SIG-M5 (cell line): ENCODE measurements at regions not wholly inside any gene's neighbourhood (a gene's known extent, or its start where the extent isn't known, plus 50 kb on each side); places are given as distances from the start of the nearest gene placed in this dataset.

Source experiments
- DNase-seq: peaks from one replicate; lab custom pipeline; 2025; lab: John Stamatoyannopoulos, UW

DNA sequence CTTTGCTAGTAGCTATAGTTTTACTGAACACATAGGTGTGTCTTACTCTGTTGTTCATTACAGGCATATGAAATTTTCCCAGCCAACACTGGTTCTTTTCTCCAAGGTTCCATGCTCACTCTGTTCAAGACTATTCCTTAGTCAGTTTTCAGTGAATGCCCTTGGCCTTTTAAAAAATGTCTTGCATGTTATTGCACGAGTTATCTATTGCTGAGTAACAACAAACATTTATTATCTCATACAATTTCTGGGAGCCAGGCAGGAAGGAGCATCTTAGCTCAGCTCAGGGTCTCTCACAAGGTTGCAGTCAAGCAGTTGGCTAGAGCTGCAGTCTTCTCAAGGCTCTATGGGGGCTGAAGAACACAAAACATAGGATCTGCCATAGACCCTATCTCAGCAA, 223.5 kb downstream of the BTG1 start:
- no peak for DNase-seq

- no peak for DNase-seq
These were observed 224.1 kb downstream of the BTG1 start for GRCh38 chr12:91921555-91921954.

DNA sequence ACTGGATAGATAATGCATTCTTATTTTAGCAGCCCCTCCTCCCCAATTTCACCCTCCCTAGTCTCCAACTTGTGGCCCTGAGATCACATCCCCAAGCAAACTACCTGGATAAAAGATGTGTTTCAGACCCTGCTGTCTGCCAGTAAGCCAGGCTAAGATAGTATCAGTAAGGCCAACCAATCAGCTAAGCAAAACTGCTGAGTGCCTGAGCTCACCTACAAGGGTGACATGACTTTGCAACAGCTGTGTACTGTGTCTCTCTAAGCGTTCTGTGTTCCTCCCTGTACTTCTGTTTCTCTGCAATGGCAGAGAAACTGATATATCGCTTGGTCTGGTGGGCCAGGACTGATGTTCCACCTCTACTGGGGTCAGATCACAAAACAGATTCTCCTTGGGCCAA, 224.9 kb downstream of the BTG1 start:
- DNase-seq, result no peak

DNA sequence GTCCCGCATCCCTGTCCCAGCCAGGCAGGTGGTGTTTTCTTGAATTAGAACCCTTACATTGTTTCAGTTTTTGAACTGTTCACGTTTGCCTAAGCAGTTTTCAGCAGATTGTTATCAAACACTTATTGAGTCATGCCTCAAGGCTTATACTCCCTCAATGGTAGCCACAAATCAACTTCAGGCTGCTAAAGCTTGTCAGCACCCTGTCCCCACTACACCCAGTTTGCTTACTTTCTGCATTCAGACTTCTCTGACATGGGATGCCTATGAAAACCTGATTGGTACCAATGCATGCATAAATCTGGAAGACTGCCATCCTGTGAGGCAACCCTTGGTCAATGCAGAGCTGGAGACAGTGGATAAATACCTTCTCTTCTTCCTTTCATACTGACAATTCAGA, 225.4 kb downstream of the BTG1 start:
- DNase-seq, result no peak

GRCh38 chr12:91918431-91918830, 227.2 kb downstream of the BTG1 start:
- no peak for DNase-seq

GRCh38 chr12:91914701-91915100, 230.9 kb downstream of the BTG1 start:
- no peak for DNase-seq

DNA sequence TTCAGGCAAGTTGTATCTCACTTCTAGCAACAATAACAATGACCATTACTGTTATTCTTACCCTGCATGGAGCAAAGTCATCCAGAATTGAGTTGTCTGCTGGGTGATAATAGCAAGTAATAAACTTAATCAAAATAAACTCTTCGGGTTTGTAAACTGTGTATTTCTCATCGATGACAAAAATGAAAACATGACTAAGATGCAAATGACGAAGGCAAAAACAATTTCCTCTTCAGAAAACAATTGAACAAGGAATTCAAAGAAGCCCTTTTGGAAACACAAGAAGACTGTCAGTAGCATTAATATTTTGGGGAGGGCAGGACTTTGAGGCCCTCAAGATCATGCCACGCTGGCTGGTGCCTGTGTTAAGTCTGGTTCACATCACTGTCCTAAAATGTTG, 232.0 kb downstream of the BTG1 start:
- no peak for DNase-seq

- DNase-seq, result no peak
These were observed 232.5 kb downstream of the BTG1 start for GRCh38 chr12:91913124-91913523.

GRCh38 chr12:91912178-91912577, 233.5 kb downstream of the BTG1 start:
- DNase-seq, result no peak

DNA sequence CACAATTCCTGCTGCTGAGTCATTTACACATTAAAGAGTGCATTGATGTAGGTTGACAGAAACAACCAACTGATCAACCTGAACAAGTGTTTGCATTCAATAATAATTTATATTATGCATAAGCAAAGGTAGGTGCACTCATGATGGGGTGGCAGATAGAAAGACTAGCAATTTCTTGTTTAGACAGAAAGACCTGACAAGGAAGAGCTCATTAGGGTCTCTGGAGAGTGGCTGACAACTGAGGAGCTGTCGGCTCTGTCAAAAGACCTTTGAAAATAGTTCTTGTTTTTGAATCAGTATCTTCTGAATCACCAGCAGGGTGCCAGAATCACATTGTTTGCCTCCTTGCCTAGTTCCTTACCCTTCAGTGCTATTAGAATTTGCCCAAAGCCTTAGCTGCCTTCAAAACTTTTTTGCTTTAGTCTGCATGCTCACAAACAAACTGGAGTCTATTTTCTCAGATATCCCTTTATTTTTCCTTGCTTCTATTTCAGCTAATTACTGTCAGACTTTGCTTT, 234.7 kb downstream of the BTG1 start:
- no peak for DNase-seq

DNA sequence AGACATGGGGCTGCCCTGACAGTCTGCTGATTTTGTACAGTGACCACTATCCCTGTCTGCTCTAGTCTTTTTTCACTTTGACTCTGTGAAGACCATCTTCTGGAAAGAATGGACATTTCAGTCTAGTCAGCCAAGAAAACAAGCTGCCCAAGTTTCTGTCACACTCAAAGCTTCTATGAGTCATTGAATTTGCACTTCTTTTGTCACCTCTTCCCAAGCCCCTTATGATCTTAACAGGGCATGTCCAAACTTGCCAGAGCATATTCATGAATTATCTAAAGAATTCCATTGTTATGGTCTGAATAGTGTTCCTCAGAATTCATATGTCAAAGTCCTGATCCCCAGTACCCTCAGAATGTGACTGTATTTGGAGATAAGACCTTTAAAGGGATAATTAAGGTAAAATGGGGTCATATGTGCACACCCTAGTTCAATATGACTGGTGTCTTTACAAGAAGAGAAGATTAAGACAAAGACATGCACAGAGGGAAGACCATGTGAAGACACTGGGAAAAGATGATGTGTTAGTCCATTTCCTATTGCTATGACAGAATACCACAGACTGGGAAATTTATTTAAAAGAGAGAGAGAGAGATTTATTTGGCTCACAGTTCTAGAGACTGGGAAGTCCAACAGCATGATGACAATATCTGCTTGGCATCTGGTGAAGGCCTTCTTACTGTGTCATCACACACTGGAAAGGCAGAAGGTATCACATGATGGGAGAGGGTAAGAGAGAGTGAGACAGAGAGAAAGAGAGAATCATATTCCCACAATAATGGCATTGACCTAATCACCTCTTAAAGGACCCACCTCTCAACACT, 242.6 kb downstream of the BTG1 start:
- DNase-seq, result no peak

DNA sequence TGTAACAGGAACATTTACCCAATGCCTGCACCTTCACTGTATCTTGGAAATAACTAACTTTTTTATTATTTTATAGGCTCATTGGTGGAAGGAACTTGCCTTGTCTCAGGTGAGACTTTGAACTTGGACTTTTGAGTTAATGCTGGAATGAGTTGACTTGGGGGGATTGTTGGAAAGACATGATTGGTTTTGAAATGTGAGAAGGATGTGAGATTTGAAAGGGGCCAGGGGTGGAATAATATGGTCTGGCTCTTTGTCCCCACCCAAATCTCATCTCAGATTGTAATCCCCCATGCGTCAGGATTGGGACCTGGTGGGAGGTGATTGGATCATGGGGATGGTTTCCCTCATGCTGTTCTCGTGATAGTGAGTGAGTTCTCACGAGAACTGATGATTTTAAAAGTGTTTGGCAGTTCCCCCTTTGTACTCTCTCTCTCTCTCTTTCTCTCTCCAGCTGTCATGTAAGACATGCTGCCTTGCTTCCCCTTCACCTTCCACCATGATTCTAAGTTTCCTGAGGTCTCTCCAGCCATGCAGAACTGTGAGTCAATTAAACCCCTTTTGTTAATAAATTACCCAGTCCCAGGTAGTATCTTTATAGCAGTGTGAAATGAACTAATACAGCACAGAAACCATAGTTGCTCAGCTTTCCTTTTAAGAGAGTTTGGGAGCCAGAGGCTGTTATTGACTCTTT, 244.1 kb downstream of the BTG1 start:
- DNase-seq, result no peak

DNA sequence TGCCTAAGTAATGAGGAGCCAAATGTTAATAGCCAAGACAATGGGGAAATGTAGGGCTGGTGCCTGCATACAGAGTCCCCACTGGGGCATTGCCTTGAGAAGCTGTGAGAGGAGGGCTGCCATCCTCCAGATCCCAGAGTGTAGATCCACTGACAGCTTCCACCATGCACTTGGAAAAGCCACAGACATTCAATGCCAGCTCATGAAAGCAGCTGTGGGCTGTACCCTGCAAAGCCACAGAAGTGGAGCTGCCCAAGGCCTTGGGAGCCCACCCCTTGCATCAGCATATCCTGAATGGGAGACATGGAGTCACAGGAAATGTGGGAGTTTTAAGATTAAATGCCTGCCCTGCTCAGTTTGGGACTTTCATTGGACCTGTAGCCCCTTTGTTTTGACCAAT, 244.7 kb downstream of the BTG1 start:
- DNase-seq, result no peak

GRCh38 chr12:91899056-91899455, 246.6 kb downstream of the BTG1 start:
- DNase-seq, result no peak

DNA sequence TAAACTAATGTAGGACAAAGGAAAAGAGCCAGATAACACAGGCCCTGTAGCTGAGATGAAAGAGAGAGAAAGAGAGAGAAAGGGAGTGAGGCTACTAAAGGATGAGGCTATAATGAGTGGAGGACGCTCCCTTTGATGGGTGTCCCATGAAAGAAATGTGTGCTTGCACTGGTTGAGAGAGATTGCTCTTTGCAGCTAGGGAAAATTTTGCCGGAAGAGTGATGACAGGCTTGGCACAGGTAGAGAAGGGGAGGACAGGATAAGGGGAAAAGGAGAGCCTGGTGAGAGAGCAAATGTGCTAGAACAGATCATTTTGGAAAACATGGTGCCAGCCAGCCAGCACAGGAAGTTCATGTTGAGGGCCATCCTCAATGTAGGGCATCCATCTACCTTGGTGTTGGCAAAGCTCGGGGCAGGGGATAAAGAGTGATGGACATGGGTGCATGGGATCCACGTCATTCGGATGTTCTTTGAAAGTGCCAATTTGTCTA, 248.6 kb downstream of the BTG1 start:
- no peak for DNase-seq

- DNase-seq, result no peak
These were observed 249.2 kb downstream of the BTG1 start for GRCh38 chr12:91896286-91897024.

DNA sequence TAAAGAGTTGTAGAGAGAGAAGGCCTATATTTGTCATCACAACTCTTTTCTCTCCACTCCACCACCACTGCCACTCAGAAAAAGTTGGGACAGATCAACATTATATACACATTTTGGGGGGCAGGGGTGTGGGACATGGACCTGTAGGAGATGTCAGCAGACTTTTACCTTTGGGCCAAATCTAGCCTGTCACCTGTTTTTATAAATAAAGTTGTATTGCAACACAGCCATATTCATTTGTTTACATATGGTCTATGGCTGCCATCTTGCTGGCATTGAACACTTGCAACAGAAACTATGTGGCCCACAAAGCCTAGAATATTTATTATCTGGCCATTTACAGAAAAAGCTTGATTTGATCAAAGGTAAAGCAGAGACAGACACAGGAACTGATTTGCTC, 250.7 kb downstream of the BTG1 start:
- no peak for DNase-seq

GRCh38 chr12:91893476-91893875, 252.2 kb downstream of the BTG1 start:
- no peak for DNase-seq

DNA sequence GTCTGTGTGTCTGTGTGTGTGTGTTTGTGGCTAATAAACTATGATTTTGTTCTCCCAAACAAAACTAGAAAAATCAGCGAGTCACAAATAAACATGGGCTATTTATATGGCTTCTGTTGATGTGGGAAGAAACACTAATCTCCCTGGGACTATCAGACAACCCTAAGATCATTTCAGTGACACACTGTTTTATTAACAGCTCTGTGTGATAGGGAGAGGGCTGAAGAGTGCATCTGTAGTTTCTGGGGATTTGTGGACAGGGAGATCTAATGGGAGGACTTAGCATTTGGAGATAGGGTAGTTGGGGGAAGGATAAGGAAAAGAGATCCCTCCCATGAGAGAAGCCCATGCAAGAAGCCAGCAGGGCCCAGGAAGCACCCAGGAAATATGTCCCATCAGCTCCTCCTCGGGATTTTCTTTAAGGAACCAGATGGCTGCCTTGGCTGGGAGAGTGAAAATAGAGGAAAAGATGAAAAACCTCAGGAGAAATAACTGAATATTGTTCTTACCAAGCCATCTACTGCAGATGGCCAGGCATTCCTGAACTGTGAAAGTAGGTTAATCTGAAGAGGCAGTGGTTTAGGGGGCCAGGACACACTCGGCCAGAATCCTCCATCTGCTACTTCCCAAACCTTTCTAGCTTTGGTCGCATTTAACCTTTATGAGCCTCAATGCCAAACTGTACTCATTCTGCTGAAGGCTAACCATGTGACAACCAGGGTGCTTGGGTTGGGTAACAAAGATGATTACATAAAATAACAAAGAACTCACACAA, 253.4 kb downstream of the BTG1 start:
- DNase-seq, result no peak

GRCh38 chr12:91890742-91891141, 254.9 kb downstream of the BTG1 start:
- DNase-seq, result no peak

DNA sequence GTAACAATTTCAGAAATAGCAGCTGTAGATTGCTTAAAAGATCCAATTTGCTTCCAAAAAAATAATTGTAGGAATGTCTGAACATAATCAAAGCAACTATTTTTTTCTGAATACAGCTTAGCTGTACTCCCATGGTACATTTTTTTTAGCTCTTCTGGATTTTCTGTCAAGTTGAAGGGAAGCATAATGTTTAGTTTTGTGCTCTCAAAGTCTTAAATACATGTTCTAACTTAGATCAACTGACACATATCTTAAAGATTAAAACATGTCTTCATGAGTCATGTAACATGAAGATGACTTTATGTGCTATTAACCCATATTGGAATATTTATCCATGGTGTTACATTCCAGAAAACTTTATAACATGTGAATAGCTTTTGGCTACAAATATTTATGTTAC, 255.7 kb downstream of the BTG1 start:
- no peak for DNase-seq

DNA sequence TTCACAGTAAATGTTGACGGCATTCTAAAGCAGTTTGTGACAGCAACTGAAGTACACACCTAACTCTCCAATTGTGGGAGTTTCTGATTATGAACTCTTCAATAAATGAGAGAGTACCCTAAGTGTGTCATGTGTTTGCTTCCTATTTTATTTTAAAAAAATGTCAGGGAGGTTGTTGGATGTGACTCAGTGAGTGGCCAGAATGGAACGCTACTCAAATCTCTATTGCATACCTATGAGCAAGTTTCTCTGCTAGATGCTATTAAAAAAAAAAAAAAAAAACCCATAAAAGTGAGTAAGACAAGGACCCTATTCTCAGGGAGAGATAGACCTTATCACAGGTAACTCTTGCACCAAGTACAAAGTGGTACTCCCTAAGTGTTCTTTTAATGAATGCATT, 256.6 kb downstream of the BTG1 start:
- DNase-seq, result no peak
